T-helper 2 cell treated with Interferon-gamma antibody and Interleukin-4, amounts not matched to agents 5 μg/mL and 100 μg/mL, for 36 hours (primary cell): ENCODE measurements at regions not wholly inside any gene's neighbourhood (a gene's known extent, or its start where the extent isn't known, plus 50 kb on each side); places are given as distances from the start of the nearest gene placed in this dataset.
"Not testable (repeated sequence)": the region's sequence is repeated elsewhere in the genome, so short reads cannot be mapped to it uniquely, and the experiment has no call there.

ENCODE experiments used
- DNase-seq: peaks from one replicate; pipeline ENCODE4 v3.0.0; 2021; ENCODE audit warnings: low spot score
- H3K27ac Mint-ChIP-seq: one replicate; pipeline ENCODE4 v1.8.0; 2021; ENCODE audit warnings: mild to moderate bottlenecking, mixed read lengths
- H3K27me3 Mint-ChIP-seq: one replicate; pipeline ENCODE4 v1.8.0; 2021; ENCODE audit warnings: low read depth, mixed read lengths
- H3K36me3 Mint-ChIP-seq: one replicate; pipeline ENCODE4 v1.8.0; 2021; ENCODE audit warnings: low read depth, mixed read lengths
- H3K4me1 Mint-ChIP-seq: one replicate; pipeline ENCODE4 v1.8.0; 2021; ENCODE audit warnings: low read depth, mixed read lengths
- H3K4me3 Mint-ChIP-seq: one replicate; pipeline ENCODE4 v1.8.0; 2022; ENCODE audit warnings: mild to moderate bottlenecking, moderate library complexity, mixed read lengths
- H3K9me3 Mint-ChIP-seq: one replicate; pipeline ENCODE4 v1.8.0; 2021; ENCODE audit warnings: mixed read lengths

GRCh38 chr2:155908567-155908966 lies 424.0 kb downstream of the NR4A2 start:
- no peaks in the 10 kb centered on the region for H3K27me3 Mint-ChIP-seq
- no peak for DNase-seq
- no peak overlapping the region for H3K4me3 Mint-ChIP-seq
- H3K36me3 Mint-ChIP-seq: no peaks in the 10 kb centered on the region
- no peaks in the 10 kb centered on the region for H3K4me1 Mint-ChIP-seq
- no peak overlapping the region for H3K27ac Mint-ChIP-seq
- no peaks in the 10 kb centered on the region for H3K9me3 Mint-ChIP-seq

GRCh38 chr2:155907211-155907610 lies 425.3 kb downstream of the NR4A2 start:
- H3K4me1 Mint-ChIP-seq: no peaks in the 10 kb centered on the region
- H3K27ac Mint-ChIP-seq: no peak overlapping the region
- no peaks in the 10 kb centered on the region for H3K9me3 Mint-ChIP-seq
- DNase-seq: no peak
- no peaks in the 10 kb centered on the region for H3K27me3 Mint-ChIP-seq
- no peaks in the 10 kb centered on the region for H3K36me3 Mint-ChIP-seq
- no peak overlapping the region for H3K4me3 Mint-ChIP-seq

GRCh38 chr2:155905657-155906056 lies 426.9 kb downstream of the NR4A2 start:
- Mint-ChIP-seq H3K4me1 (no peaks in the 10 kb centered on the region), H3K27ac (no peak overlapping the region), H3K27me3 (no peaks in the 10 kb centered on the region), H3K9me3 (no peaks in the 10 kb centered on the region), H3K36me3 (no peaks in the 10 kb centered on the region), H3K4me3 (no peak overlapping the region)
- no peak for DNase-seq

GRCh38 chr2:155904720-155905119 lies 427.8 kb downstream of the NR4A2 start:
- no peaks in the 10 kb centered on the region for H3K4me1 Mint-ChIP-seq
- no peaks in the 10 kb centered on the region for H3K9me3 Mint-ChIP-seq
- H3K36me3 Mint-ChIP-seq: no peaks in the 10 kb centered on the region
- H3K27ac Mint-ChIP-seq: no peak overlapping the region
- no peak for DNase-seq
- no peak overlapping the region for H3K4me3 Mint-ChIP-seq
- H3K27me3 Mint-ChIP-seq: no peaks in the 10 kb centered on the region

- Mint-ChIP-seq H3K36me3 (no peaks in the 10 kb centered on the region), H3K27me3 (no peaks in the 10 kb centered on the region), H3K4me3 (no peak overlapping the region), H3K27ac (no peak overlapping the region), H3K4me1 (no peaks in the 10 kb centered on the region), H3K9me3 (no peaks in the 10 kb centered on the region)
- DNase-seq: no peak
Observed at GRCh38 chr2:155902635-155903034, 429.9 kb downstream of the NR4A2 start.

- Mint-ChIP-seq H3K4me3 (no peak overlapping the region), H3K9me3 (no peaks in the 10 kb centered on the region), H3K36me3 (no peaks in the 10 kb centered on the region), H3K4me1 (no peaks in the 10 kb centered on the region), H3K27ac (no peak overlapping the region), H3K27me3 (no peaks in the 10 kb centered on the region)
- DNase-seq: no peak
Observed at GRCh38 chr2:155895016-155895415, 437.5 kb downstream of the NR4A2 start.

- not testable (repeated sequence) for H3K36me3 Mint-ChIP-seq, DNase-seq, H3K27me3 Mint-ChIP-seq, H3K4me1 Mint-ChIP-seq, H3K27ac Mint-ChIP-seq, H3K4me3 Mint-ChIP-seq
- H3K9me3 Mint-ChIP-seq: peaks cover 17% of the 10 kb centered on the region
Observed at GRCh38 chr2:155880382-155880781, 452.1 kb downstream of the NR4A2 start.

GRCh38 chr2:155879900-155880299 lies 452.6 kb downstream of the NR4A2 start:
- H3K36me3 Mint-ChIP-seq, H3K27me3 Mint-ChIP-seq, H3K27ac Mint-ChIP-seq, H3K4me1 Mint-ChIP-seq, H3K4me3 Mint-ChIP-seq, DNase-seq: not testable (repeated sequence)
- H3K9me3 Mint-ChIP-seq: peaks cover 14% of the 10 kb centered on the region

- Mint-ChIP-seq H3K9me3 (peaks cover 9% of the 10 kb centered on the region), H3K27ac (no peak overlapping the region), H3K4me1 (no peaks in the 10 kb centered on the region), H3K27me3 (no peaks in the 10 kb centered on the region), H3K4me3 (no peak overlapping the region), H3K36me3 (no peaks in the 10 kb centered on the region)
- no peak for DNase-seq
Observed at GRCh38 chr2:155872396-155872795, 460.1 kb downstream of the NR4A2 start.

GRCh38 chr2:155871940-155872339 lies 460.6 kb downstream of the NR4A2 start:
- Mint-ChIP-seq H3K27me3 (no peaks in the 10 kb centered on the region), H3K4me3 (no peak overlapping the region), H3K27ac (no peak overlapping the region), H3K36me3 (no peaks in the 10 kb centered on the region), H3K9me3 (peaks cover 9% of the 10 kb centered on the region), H3K4me1 (no peaks in the 10 kb centered on the region)
- no peak for DNase-seq

- Mint-ChIP-seq H3K36me3 (no peaks in the 10 kb centered on the region), H3K27me3 (no peaks in the 10 kb centered on the region), H3K4me1 (no peaks in the 10 kb centered on the region), H3K27ac (no peak overlapping the region), H3K4me3 (no peak overlapping the region), H3K9me3 (no peaks in the 10 kb centered on the region)
- no peak for DNase-seq
Observed at GRCh38 chr2:155867564-155867963, 465.0 kb downstream of the NR4A2 start.

- Mint-ChIP-seq H3K27me3 (no peaks in the 10 kb centered on the region), H3K9me3 (no peaks in the 10 kb centered on the region), H3K27ac (no peak overlapping the region), H3K36me3 (no peaks in the 10 kb centered on the region), H3K4me1 (no peaks in the 10 kb centered on the region), H3K4me3 (no peak overlapping the region)
- no peak for DNase-seq
Observed at GRCh38 chr2:155866477-155866876, 466.0 kb downstream of the NR4A2 start.

GRCh38 chr2:155852156-155852555 lies 480.4 kb downstream of the NR4A2 start:
- H3K4me3 Mint-ChIP-seq: no peak overlapping the region
- no peaks in the 10 kb centered on the region for H3K4me1 Mint-ChIP-seq
- H3K9me3 Mint-ChIP-seq: no peaks in the 10 kb centered on the region
- no peaks in the 10 kb centered on the region for H3K36me3 Mint-ChIP-seq
- H3K27ac Mint-ChIP-seq: no peak overlapping the region
- no peaks in the 10 kb centered on the region for H3K27me3 Mint-ChIP-seq
- DNase-seq: no peak

GRCh38 chr2:155846259-155846658 lies 486.3 kb downstream of the NR4A2 start:
- no peak for DNase-seq
- H3K27ac Mint-ChIP-seq: no peak overlapping the region
- no peak overlapping the region for H3K4me3 Mint-ChIP-seq
- H3K36me3 Mint-ChIP-seq: no peaks in the 10 kb centered on the region
- no peaks in the 10 kb centered on the region for H3K9me3 Mint-ChIP-seq
- no peaks in the 10 kb centered on the region for H3K4me1 Mint-ChIP-seq
- no peaks in the 10 kb centered on the region for H3K27me3 Mint-ChIP-seq

- Mint-ChIP-seq H3K9me3 (no peaks in the 10 kb centered on the region), H3K4me1 (no peaks in the 10 kb centered on the region), H3K4me3 (no peak overlapping the region), H3K36me3 (no peaks in the 10 kb centered on the region), H3K27me3 (no peaks in the 10 kb centered on the region), H3K27ac (no peak overlapping the region)
- no peak for DNase-seq
Observed at GRCh38 chr2:155844461-155844860, 488.1 kb downstream of the NR4A2 start.
